SKM-1 treated with dmso at 0.1 percent for 144 hours (cell line): ENCODE measurements at regions not wholly inside any gene's neighbourhood (a gene's known extent, or its start where the extent isn't known, plus 50 kb on each side); places are given as distances from the start of the nearest gene placed in this dataset.

Experiments used
- DNase-seq: peaks from one replicate; lab custom pipeline; 2025; ENCODE audit not compliant: unreplicated experiment; lab: John Stamatoyannopoulos, UW

DNA sequence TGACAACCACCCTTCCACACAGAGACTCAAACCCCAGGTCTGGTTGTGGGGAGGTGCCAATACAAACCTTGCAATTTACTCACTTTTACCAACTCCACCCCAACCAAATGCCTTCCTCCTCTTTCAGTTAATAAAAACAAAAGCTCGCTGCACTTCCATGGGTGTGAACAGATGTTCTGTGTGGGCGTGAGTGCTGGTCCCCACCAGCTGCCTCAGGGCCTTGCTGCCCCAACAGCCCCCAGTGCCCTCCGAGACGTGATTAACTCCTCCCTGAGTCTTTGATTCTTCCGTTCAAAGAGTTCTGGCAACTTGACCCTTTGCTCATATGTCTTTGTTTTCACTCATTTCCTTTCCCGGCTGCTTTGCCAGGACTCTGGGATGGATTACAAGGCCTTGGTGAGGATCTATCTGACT lies 258.9 kb upstream of the CXCR4 start:
- no peak for DNase-seq

DNA sequence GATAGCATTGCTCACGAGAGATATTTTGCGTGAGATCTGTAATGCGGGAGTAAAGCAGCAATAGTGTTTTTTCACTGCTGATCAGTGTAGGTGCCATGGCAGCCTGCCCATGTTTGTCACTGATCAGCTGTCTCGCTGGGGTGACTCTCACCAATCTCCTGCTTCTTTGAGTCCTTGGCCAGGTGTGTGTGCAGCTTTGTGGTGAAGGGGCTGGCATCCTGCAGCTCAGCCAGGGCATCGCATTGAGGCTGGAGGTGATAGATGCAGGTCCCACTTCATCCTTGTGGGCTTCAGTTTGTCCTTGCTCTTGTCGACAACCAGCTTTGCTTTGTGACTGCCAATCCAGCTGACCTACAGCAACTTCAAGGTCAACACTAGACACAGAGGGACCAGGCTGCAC lies 258.3 kb upstream of the CXCR4 start:
- DNase-seq, result no peak

DNA sequence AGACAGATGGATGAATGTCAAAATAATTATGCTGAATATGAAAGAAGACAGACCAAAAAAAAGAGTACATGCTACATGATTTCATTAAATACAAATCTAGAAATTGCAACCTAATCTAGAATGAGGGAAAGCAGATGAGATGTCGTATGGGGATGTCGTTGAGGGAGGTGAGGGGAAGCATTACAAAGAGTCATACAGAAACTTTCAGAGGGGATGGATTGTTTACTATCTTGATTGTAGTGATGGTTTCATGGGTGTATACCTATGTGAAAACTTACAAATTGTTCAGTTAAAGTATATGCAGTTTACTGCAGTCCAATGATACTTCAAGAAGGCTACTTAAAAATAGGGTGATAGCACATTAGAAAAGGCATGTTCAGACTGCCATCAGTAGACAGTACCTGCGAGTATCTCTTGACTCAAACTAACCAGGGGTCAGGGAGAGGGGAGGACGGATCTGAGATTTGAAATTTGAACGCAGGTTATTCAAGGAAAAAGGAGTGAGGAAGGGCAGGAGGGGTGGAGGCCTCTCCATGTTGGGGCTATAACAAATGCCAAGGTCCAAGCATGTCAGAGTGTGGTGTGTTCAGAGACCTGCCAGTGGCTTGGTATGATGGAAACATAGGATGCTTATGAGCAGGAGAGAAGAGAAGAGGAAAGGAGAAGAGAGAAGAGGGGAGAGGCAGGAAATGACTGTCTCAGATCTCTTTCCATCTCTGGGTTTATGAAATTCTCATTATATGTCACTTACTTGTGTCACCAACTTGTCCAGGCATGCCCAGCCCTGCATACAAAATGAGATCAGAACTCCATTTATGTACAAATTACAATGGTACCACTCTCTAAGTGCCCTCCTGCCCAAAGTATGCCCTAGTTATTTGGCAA lies 257.3 kb upstream of the CXCR4 start:
- no peak for DNase-seq

DNA sequence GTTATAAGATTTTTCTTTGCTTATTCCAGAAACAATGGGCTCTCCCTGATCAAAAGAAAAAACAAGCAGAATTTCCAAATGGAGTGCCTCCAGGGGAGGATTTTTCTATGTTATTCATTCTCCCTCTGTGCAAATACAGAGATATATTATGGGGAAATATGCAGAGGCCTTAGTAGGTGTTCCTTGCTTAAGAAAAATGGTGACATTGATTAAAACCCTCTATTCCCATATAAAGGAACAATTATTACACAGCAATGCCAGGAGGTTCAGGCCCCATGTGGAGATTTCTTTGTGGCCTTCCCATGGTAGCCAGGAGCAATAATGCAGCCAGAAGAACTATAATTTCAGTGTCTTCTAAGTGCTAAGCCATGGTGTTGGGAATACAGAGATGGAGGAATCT lies 255.9 kb upstream of the CXCR4 start:
- DNase-seq, result no peak

DNA sequence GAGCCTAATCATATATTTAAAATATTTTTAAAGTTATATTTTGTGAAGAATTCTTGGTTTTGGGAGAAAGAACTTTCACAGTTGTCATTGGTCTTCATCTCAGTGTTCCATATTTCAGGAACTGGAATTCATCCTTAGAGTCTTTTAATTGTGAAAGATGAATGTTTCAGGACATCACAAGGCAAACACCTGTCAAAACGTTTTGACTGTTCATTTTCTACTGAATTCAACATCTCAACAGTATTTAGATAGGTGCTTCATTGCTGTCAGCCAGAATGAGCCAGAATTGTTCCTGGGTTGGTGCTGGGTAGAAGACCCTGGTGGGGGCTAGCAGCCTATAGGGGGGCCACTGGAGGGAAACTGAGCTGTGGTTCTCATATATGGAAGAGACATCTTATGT lies 255.1 kb upstream of the CXCR4 start:
- DNase-seq, result no peak

DNA sequence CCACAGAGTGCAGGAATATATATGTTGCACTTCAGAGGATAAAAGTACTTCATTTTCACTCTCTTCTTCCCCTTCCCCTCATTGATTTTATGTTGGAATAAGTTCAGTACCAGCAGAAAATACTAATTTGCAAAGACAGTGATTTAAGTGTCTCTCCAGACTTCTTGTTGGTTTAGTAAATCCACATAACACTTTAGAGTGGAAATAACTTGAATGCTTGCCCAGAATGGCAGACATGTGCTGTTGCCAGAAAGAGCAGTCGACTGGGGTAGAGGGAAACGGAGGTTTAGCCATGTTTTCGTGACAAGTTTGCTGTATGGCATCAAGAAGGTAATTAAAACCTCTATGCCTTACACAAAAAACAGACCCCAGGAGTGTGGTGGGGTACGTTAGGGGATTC lies 246.0 kb upstream of the CXCR4 start:
- DNase-seq, result no peak

DNA sequence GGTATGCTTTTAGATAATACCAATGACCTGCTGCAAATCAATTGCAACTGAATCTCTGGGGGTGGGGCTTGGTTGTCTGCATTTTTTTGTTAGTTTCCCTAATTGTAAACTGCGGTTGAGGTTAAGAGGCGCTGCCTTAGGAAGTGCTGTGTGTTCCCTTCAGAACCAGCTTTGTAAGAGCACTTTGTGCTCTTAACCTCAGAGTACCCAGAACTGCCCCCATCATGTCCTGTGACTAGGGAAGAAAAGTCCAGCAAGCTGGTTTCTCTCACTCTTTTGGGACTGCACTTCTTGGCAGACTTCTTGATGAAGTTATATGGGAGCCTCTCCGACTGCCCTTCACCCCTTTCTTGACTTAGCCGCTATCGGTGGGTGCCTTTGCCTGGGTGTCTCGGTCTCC lies 245.5 kb upstream of the CXCR4 start:
- no peak for DNase-seq

DNA sequence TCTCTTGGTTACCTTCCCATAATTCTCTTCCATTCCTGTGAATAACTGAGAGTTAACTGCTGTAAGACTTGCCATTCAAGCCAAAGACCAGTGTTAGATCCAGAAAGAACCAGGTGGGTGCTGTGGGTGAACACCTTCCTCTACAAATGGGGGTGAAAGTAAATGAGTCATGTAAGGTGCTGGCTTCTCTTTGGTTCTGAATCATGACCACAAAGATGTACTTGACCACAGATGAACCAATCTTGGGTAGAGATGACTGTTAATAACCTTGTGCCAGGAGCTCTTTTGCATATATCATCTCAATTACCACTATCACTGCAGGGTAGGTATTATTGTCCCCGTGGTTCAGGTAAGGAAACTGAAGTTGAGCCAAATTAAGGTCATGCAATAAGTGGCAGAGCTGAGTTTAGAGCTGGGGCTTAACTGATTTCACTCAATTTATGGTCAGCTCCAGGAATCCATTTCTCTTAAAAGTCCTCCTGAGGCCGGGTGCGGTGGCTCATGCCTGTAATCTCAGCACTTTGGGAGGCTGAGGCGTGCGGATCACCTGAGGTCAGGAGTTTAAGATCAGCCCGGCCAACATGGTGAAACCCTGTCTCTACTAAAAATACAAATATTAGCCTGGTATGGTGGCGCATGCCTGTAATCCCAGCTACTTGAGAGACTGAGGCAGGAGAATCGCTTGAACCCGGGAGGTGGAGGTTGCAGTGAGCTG lies 244.9 kb upstream of the CXCR4 start:
- no peak for DNase-seq

DNA sequence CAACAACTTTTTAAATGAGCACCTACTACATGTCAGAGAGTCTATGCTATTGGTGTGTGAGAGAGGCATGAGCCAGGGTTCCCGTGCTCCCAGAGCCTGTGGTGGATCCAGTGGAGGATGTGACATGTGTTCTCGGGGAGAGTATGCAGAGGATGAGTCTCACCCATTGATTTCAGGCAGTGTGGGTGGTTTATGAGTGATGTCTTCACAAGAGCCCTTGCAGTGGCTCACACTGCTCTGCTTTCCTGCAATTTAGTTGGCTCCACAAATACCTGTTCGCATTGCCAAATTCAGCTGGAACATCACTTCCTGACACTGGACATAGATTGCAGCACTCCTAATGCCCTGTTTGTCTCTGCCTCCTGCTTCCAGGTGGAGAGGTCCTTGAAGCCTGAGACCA lies 243.6 kb upstream of the CXCR4 start:
- DNase-seq, result no peak

DNA sequence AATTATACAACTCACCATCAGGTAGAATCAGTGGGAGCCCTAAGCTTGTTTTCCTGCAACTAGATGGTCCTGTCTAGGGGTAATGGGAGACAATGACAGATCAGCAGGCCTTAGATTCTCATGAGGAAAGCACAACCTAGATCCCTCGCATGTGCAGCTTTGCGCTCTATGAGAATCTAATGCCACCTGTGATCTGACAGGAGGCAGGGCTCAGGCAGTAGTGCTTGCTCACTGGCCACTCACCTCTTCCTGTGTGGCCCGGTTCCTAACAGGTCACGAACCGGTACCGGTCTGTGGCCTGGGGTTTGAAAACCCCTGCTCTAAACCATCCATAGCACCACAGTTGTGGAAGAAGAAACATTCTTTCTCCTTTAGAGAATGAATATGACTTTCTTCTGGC lies 242.8 kb upstream of the CXCR4 start:
- DNase-seq, result no peak

DNA sequence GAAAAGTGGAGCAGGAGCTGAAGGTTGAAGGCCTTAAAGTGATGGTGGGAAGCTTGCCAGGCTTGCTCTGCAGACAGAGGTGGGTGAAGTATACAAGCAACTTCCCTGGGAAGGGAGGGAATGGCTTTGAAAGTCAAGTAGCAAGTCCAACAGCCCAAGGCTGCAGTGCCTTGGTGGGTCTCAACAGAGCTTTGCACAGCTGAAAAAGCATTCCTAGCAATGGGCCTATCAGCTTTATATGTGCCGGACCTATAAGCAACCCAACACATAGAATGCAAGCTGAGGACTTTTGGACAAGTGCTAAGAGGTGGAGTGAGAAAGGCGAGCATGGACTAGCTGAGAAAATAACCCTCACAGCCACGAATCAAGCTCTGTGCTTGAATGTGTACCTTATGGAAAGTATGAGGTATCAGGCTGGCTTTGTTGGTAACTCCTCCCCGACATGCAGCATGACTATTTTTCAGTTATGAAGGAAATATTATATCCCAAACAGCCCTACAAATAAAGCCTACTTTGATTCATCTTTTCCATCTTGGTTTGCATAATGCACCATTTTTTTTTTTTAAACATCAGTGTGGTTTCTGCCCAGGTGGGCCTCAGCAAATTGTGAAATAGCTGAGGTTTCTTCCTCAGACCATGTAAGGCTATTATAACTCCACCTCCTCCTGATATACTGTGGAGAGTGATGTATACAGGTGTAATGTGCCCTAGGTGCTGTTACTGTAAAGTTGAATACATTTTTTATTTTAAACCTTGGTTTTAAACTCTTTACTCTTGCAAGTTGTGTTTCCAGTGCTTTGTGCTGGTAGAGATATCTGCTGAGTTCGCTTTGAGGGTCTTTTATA lies 241.4 kb upstream of the CXCR4 start:
- DNase-seq, result no peak

DNA sequence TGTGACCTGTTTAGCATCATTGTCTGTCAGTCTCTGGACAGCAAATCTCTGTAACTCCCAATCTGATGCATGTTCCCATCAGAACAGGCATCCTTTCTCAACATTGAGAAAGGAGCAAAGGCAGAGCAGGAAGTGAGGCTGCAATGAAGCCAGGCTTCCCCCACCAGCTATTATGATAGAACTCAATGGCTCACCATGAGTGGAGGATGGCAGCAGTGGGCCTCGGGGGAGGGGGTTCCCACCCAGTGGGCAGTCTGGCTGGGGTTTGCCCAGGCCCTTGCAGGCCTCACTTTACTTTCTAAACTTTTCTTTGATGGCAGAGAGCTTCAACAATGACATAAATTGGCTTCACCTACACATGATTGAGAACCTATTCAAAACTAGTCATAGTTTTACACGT lies 240.6 kb upstream of the CXCR4 start:
- DNase-seq, result no peak

DNA sequence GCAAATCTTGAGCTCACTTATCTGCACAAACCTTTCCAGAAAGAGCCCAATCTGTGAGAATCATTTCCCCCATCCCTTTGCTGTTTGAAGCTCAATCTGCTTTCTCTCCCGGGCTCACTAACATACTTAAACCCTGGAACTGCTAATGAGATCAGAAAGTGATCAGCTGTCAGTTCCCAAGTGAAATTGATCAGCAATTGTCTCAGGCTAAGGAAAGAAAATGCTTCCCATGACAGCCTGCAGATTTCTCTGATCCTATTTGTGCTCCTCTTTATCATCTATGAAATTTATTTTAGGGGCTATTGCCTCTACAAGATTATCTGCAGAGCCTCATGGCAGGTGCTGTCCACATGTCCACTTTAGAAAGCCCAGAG lies 239.0 kb upstream of the CXCR4 start:
- no peak for DNase-seq

DNA sequence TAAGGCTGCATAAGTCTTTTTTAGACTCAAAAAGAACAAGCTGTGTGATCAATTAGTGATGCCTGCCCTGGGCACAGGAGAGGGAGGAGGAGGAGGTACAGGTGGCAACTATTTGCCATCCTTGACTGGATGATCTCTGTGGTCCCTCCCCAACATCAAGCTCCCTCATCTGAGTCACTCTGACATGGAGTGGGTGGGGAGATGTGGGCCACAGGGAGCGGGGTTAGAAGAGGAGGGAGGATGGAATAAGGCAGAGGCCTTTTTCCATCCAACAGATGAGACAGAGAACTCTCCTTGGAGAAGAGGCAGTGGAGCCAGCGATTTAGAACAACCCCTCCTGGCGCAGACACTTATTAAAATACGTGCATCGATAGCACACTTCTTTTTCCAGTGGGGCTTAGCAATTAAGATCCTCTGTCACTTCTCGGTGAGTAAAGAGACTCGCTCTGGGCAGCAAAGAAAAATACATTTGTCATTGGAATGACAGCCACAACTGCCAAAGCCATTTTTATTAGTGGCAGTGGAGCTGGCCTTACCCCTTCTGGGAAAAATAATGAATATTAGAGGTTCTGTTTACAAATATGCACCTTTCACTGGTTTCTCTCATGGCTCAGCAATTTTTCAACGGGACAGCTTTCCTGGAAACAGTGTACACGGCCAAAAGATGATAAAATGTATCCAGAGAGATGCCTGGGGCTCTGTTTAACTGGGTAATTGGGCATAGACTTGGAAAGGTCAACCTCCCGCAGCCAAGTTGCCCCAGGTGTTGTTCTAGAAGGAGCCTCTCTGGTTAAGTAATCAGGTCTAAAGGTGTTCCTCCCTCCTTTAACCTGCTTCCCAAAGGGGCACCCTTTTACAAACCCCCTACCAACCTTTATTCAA lies 238.4 kb upstream of the CXCR4 start:
- DNase-seq, result no peak

DNA sequence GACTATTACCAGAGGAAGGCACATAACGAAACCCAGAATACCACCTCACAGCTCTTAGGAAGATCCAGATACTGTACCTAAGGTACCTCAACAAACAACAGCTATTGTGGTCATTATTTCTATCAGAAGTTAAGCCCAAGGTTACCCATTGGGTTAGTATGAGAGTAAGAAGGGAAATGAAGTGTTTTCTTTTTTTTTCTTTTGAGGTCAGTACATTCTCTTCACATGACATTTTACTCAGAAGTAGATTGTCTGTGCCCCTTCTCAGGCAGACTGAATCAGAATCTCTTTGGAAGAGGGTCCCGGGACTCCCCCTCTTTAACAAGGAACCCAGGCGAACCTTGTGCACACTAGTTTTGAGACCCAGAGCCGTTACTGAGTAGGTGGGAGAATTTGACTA lies 233.7 kb upstream of the CXCR4 start:
- DNase-seq, result no peak

DNA sequence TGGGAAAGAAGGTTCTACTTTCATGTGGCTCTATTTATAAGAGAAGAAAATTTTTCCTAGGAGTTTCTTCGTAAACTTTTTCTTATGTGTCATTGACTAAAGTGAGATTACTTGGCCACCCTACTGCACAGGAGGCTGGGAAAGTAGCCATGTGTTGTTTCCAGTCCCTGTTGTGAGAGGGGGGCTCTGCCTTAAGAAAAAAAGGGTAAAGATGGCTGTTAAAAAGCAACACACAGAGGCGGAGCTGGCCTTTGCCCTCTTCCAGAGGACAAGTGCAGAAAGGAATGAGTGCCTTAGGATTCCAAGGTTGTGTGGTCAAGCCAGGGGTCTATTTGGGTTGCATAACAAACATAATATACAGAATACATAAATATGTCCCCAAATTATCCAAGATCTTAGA lies 230.0 kb upstream of the CXCR4 start:
- no peak for DNase-seq

DNA sequence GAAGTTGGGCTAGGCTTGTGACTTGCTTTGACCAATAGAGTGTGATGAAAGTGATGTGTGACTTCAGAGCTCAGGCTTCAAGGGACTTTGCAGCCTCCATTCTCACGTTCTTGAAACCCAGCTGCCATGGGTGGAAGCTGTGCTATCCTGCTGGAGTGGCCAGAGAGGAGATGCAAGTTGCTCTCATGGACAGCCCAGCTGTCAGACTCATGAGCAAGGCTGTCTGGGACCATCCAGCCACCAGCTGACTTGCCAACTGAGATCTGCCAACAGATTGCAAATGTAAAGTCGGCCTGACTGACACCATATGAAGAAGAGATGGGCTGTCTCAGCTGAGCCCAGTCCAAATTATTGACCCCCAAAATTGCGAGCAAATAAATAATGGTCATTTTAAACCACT lies 226.4 kb upstream of the CXCR4 start:
- DNase-seq, result no peak

DNA sequence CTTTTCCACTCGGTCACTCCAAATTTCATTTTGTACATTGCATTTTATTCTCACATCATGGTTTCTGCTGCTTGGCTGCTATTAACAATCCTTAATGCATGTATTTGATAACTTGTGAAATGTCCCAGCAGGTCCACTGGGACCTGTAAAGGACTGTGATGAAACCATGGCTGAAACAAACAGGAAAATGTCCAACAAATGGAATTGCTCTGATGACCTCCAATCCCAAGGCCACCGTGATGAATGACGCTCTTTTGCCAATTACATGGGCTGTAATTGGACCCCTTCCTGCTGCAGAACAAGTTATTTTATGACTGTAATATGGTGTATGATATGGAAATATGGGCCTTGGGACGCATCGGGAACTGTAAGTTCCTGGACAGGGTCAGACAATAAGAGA lies 224.2 kb upstream of the CXCR4 start:
- no peak for DNase-seq

DNA sequence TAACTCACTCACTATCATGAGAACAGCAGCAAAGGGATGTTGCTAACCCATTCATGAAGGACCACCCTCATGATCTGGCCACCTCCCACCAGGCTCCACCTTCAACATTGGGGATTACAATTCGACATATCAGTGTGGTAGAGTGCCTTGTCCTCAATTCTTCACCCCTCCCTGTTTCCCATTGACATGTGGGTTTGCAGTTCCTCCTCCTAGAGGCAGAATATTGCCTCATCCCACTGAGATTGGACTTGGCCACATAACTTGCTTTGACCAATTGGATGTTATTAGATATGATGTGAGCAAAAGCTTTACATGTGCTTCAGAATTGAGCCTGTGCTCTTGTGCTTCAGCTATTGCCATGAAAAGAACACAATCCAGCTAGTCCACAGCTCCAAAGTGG lies 217.0 kb upstream of the CXCR4 start:
- DNase-seq, result no peak

DNA sequence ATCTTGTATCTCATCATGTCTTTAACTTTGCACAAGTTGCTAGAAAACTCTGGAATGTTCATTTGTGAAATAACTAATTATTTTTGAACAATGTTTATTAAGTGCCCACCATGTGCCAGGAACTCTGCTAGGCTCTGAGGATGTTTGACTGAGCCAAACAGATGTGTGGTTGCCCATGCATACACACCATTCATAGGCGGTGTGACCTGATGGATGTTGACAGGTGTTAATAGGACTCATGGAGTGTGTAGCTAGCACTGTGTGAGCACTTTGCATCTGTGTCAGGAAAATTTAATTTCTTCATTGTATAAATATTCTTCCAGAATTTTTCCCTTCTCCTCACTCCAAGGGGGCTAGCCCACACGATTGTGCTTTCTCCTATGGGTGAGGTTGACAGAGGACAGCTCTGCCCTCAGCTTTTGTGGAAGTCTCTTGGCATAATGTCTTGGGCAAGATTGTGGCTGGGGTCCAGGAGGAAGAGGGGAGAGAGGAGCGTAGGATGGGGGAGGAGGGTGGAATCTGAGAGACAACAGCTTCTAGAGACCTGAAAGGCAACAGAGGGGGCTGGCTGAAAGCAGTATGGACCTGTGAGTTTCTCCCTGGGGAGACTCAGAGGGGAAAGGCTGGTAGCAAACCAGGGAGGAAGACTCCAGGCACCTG lies 214.6 kb upstream of the CXCR4 start:
- no peak for DNase-seq
